ENCODE measurements at regions not wholly inside any gene's neighbourhood (a gene's known extent, or its start where the extent isn't known, plus 50 kb on each side); places are given as distances from the start of the nearest gene placed in this dataset.
"Not testable (repeated sequence)": the region's sequence is repeated elsewhere in the genome, so short reads cannot be mapped to it uniquely, and the experiment has no call there.

DNA sequence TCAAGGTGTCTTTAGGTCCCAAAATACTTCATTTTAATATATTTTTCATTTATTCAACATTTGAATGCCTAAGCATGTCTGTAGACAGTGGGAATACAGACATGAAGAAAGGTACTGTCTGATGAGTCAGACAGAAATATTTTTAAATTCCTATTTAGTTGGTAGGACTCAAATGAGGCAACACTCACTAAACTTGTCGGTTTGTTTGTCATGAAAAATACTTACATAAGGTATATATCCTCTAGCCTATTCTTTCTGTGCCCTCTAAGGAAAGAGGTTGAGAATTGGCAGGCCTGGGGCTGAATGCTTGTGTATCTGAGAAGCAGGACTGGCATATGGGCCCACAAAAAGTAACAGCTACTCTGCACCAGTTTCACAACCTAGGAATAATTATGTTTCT lies 423.6 kb upstream of the MDFIC2 start:
- no peak for DNase-seq

DNA sequence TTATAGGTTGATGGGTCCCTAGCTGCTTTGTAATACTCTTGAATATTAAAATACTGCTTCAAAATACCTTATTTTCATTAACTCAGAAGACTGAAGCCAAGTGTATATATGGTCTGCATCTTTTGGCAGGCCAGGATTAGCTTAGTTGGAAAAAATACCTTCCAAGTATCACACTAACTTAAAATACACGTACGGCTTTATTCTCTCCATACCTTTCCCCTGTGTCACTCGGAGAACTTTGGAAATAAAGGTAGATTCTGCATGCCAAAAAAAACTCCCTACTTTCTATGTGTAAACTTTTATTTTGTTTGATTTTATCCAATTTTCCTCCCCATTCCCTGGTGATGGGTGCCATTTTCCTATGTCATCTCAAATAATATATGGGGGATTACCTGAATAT lies 422.3 kb upstream of the MDFIC2 start:
- no peak for DNase-seq

DNA sequence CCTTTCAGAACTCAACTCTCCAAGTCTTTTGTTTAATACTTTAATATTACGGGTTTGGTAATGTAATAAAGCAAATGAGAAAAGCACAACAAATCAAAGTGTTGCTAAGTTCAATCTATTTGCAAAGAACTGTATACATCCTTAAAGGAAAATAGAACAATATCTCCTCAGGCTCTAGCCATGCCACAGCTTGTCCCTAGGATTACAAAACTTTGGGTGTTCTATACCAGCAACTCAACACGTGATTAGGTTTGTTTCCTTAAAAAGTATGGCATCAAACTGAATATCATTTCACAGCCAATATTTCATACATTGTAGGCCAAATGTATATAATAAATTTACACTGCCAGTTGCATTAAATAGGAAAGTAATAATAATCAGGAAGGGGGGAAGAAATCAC lies 418.6 kb upstream of the MDFIC2 start:
- DNase-seq: no peak

DNA sequence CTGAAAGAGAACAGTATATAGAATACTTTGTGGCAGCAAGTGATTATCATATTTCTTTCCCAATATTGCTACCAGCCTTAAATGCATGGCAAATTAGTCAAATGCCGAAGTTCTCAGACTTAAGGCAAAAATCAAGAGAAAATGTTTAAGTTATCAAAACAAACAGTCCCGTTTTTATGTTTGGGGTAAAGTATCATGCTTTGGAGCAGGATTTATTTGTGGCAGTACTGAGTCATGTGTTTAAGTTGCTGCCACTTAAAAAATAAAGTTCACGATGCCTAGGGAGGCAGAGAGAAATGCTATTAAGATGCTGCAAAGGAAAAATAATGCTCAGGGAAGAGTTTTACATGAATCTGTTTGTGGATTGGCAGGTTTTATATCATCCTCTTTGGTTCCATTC lies 417.4 kb upstream of the MDFIC2 start:
- DNase-seq: no peak

DNA sequence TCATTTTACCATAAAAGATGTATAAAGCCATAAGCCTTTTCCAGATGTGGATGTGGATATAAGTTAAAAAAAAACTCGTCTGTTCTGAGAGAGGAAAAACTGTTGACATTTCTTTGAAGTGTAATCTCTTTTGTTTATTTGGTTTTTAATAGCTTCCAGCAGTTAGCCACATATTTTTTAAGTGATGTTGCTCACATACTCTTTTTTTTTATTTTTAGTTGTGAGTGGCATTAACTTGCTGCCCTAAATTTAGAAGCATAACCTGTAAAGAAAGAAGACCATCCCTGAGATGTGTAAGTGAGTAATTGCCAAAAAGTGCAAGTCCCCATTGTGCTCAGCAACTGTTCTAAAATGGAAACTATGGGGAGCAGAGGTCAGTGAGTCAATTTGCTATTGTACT lies 415.9 kb upstream of the MDFIC2 start:
- DNase-seq: no peak

DNA sequence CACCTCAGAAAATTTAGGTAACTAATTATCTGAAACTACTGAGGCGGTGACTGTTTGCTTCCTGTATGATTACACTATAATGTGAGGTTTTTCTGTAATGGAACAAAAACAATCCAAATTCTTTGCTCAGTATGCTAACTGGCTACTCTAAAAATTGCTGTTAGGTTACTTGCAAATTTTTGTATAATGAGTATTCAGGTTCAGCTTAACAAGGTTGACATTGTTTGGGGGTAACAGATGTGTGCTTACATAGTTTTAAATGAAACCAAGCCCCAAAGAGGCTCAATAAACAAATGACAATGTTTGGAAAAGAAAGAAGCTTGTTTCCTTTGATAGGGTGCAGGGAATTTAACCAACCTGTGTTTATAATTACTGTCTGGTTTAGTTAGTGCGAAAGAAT lies 414.5 kb upstream of the MDFIC2 start:
- DNase-seq: no peak

DNA sequence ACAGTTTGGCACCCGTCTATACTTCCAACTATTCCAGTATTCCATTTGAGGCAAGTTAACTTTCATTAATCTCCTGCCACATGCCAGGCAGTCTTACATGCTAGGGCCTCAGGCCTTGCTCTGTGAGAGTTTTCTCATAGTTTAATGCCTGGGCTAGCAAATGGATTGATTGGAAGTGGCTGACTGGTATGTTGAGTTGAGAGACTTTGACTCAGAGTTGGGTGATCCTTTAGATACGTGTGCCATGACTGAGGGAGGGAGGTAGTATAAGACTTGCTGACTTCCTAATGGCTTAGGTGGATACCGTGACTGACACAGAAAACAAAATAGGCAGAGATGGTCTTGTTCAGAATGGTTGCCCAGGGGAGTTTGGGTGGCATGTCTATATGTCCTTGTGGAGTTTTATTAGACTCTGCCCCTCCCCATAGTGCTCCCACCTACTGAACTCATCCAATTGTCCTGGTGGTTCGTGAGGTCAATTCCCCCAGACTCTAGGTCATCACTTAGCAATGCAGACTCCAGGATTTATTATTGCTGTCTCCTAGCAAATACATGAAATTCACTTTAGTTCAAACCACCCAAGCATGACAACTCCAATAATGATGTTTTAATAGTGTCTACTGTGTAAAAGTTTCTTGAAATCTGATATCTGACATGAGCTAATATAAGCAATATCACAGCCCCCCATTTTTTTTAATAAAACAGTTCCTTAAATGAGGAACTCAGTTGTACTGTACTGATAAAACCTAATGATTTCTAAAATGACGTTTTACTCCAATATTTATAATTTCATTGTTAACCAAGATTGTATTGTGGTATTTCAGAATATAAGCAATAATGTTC lies 413.9 kb upstream of the MDFIC2 start:
- no peak for DNase-seq

DNA sequence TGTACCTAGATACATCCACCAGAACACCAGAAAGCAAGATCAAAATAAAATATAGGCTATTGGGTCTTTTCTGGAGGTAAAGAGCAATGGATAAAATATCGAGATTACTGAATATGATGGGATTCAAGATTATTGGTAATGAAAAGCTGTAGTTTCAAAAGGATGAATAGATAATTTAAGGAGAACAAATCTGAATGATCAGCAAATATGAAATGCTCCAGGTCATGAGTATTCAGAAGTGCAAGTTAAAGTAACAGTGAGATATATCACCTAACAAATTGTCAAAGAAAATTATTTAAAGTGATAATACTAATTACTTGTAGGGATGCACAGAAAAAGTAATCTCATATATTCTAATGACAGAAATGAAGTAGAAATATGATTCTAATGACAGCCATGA lies 409.6 kb upstream of the MDFIC2 start:
- DNase-seq: no peak

DNA sequence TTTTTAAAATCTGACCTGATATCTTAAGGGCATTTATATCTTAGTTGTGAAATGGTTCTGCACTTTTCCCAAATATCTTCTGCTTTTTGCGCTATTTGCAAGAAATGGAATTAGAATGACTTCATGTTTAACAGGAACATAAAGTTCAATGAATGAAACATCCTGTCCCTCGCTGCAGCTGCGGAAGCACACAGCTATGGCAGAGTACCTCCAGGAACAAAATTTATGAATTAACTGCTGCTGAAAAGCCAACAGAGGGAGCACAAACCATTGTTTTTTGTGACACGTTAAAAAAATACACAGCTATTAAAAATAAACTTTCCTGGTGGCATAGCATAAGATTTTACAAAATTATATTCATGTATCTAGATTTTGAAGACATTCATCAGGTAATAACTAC lies 404.4 kb upstream of the MDFIC2 start:
- DNase-seq: no peak

DNA sequence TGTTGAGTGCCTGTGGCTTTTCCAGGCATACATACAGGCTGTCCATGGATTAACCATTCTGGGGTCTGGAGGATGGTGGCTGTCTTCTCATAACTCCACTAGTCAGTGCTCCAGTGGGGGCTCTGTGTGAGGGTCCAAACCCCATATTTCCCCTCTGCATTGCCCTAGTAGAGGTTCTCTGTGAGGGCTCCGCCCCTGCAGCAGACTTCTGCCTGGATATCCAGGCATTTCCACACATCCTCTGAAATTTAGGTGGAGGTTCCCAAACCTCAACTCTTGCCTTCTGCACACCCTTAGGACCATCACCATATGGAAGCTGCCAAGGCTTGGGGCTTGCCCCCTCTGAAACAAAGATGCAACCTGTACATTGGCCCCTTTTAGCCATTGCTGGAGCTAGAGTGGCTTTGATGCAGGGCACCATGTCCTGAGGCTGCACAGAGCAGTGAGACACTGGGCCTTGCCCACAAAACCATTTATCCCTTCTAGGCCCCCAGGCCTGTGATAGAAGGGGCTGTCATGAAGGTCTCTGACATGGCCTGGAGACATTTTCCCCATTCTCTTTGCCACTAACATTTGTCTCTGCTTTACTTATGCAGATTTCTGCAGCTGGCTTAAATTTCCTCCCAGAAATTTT lies 400.1 kb upstream of the MDFIC2 start:
- no peak for DNase-seq

DNA sequence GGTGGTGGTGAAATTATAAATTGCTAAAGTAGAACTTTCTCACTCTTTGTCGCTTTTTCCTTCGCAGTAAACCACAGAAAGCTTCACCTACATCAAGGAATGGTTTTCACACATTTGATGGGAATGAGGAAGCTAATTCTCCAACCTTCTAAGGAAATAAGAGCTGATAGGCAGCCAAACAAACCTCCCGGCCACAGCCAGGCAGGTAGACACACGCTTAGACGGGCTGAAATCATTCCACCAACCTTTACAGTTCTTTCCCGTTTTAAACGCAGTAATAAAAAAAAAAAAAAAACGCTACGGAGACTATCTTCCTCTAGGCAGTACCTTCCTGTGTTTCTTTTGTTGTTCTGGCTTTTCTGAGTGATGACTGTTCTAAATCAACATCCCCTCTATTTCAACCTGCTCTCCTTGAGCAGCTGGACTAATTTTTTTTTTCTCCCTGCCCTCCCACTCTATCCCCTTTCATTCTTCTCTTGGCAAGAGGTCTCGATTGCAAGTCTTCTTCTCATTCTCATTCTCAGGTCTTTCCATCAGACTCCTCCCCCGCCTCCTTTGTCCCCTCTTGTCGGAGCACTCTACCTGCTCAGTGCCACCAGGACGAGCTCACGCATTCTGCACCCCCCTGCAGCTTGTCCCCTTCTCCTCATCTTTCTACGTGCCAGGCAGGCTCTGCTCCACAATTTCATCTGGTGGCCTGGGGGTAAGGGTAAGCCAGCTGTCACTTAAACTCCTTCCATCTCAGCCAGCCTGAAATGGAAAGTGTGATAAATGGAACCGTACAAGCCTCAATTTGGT lies 391.1 kb upstream of the MDFIC2 start:
- DNase-seq: no peak

DNA sequence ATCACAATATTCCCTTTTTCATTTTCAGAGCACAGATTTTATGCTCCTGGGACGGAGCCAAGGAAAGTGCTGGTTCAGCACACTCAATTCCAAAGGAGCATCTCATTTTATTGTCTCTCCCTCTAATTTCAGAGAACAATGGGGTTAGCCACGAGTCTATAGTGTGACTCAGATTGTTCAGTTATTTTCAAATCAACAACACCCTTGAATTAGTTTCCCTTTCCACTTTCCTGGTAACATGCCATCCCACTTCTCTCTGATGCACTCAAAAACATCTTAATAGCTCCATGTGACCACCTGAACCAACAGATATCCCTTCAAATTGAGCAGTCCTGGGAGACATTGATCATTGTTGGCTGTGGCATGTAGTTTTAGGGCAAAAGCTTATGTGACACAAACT lies 389.7 kb upstream of the MDFIC2 start:
- no peak for DNase-seq

DNA sequence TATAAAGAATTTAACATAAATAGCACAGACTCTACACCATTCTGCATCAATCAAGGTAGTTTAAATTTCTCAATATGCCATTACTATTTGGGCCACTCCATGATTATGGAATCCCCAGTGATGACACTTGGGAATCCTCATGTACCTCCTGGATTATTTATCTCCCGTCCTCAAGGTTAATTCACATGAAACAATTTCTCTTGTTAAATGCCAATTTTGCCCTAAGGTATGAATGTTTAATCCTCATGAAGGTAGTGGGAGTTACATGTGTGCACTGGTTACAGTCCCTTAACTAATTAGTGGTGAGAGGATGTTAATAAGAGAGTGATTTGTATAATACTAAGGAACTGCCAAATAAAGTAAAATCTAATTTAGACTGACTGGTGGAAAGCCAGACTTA lies 372.3 kb upstream of the MDFIC2 start:
- DNase-seq: no peak

DNA sequence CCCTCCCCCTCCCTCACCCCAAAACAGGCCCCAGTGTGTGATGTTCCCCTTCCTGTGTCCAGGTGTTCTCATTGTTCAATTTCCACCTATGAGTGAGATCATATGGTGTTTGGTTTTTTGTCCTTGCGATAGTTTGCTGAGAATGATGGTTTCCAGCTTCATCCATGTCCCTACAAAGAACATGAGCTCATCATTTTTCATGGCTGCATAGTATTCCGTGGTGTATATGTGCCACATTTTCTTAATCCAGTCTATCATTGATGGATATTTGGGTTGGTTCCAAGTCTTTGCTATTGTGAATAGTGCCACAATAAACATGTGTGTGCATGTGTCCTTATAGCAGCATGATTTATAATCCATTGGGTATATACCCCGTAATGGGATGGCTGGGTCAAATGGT lies 363.4 kb upstream of the MDFIC2 start:
- DNase-seq: not testable (repeated sequence)

DNA sequence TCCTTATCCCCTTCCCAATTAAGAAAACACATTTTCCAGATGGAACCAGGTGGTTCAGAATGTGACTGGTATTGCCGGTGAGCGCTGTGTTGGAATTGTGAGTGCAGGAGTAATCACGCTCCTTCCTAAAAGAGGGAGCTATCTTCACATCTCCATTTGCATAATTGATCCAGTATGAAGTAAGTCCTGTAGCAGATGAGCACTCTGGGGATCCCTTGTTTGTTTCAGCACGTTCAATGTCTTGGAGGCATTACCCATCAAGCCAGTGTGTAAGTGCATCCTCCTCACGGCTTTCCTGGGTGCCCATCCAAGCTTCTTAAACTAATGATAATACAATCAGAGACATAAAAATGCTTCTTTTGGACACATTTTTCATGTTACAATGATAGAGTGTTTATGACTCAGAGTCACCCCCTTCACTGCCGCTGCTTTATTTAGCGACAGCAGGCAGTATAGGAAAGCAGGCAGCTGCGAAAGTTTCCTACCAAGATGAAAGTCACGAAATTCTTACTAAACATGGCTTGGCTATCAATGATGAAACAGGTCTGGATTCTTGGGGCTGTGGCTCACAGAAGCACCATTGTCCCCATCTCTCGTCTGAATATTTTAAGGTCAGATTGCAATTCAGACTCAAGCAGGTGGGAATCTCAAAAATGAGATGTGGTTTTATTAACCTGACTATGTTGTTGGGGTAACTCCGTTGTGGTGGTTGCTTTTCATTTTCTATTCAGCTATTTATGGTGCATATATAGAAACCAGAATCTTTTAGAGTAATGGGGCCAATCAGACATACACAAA lies 346.3 kb upstream of the MDFIC2 start:
- DNase-seq: no peak

DNA sequence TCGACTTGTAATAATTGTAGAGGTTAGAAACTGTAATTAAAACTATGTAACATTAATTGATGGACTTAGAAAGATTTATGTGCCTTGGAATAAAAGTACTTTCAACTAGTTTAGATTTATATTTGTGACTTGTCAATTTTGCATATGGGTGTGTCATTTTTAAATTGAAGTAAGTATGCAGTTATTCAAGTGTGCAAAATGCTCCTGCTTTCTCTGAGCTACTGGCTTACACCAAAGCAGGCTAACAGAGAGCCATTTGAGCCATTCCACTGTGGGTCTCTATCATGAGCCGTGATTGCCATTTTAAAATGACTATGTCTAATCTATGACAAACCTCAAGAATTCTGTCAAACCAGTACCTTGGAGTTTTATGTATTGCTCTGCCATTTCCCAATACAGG lies 345.0 kb upstream of the MDFIC2 start:
- DNase-seq: no peak

DNA sequence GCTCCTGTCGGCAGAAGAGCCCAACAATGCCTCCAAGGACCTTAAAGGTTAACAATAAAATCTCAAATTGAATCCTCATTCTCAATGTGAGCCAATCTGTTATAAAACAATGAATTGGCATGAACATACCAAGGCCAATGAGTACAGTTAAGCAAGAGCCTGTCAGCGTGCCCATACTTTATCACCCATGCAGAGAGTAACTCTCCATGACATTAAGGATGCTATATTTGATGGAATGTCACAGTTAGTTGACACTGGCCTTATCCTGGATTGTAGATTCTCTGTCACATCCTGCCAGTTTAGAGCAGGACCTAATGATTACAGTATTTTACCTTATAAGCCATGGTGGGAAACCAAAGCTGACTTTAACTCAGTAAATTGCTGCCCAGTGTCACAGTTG lies 335.4 kb upstream of the MDFIC2 start:
- DNase-seq: no peak

DNA sequence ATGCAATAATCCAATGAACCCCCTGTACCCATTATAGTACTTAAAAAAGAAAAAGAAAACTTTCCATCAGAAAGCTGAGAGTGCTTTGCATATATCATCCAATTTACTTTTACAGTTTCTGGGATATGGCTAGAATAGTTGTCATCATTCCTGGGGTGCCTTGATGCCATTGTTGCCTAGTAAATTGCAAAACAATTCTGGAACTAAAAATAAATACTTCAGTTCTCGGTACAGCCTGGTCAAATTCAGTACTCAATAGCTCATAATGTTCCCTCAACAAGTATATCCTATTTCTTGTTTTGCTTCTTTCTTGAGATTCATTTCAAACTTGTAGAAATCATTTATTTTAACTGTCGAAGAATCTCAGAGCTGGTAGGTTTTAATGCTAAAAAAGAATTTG lies 334.7 kb upstream of the MDFIC2 start:
- DNase-seq: no peak

DNA sequence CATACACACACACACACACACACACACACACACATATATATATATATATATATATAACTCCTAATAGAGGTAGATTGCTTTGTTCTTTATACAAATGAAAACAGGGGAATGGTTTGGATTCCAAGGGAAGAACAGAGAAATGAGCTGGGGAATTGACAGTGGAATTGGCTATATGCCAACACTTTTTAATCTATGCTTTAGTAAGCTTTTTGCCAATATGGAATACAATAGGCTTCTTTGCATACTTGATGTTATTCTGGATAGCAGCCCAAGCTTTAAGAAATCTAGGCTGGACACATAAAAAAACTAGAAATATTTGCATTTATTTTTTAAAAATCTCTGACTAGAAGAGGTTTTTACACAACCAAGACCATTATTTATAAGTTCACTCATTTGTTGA lies 334.2 kb upstream of the MDFIC2 start:
- no peak for DNase-seq

DNA sequence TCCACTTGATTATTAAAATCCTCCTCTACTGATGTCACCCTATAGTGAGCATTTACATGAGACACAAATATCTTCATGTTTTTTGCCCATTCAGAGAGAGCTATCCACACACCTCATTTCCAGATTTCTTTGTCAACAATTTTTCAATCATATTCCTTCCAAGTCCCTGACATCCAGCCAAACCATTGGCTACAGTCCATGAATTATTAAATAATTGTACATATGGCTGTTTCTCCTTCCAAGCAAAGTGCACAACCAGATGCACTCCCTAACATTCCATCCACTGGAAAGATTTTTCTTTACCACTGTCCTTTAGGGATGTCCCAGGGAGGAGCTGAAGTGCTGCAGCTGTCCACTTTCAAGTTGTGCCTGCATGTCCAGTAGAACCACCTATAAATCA lies 328.0 kb upstream of the MDFIC2 start:
- DNase-seq: no peak

DNA sequence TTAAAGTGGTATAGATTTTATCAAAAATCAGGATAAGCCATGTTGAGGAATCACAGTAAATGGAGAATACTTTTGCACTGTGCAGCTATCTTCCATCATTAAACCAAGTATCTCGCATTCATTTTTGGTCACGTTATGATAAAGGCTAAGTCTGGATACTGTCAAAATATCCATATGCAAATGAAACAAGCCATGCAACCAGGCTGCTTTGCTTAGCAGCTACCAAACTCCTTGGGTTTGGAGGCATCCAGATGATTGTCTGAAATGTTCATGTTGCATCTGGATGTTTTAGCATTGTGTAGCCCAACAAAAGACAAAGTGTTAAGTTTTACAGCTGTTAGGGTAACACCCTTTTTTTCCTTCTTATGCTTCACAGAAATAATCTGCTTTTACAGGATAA lies 322.9 kb upstream of the MDFIC2 start:
- no peak for DNase-seq

DNA sequence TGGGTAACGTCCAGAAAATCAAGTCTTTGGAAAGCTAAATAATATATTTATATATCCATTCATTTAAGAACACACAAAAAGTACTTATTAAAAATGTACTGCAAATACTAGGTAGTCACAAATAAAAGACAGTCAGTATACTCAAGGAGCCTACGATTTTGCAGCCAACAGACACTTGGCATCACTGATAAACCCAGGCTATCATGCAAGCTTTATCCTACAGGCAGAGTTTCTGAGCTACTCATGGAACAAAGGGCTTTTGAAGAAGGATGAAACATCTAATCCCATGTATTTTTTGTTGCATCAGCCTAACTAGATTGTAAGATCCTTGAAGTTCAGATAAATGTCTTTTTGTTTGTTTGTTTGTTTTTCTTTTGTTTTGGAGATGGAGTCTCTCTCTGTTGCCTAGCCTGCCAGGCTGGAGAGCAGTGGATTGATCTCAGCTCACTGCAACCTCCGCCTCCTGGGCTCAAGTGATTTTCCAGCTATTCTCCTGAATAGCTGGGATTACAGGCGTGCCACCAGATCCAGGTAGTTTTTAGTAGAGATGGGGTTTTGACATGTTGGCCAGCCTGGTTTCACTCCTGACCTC lies 319.4 kb upstream of the MDFIC2 start:
- no peak for DNase-seq

DNA sequence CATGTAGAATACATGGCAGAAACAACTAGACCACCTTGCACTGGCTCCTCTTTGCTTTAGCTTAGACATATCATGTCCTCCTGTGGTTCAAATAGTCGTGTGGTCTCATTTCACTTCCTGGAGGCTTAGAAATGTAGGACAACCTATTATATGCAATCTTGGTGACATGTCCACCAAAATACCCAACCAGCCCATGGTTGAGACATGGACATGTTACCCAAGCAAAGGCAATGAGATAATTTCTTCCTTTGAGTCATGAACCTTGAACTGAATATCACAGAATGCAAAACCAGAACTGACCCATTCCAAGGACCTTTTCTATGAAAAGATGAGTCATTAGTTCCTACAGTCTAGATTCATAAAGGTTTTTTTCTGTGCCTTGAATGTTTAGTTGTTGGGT lies 309.0 kb upstream of the MDFIC2 start:
- no peak for DNase-seq
